ENCODE measurements at regions not wholly inside any gene's neighbourhood (a gene's known extent, or its start where the extent isn't known, plus 50 kb on each side); places are given as distances from the start of the nearest gene placed in this dataset.

- H3K4me1 ChIP-seq (ENCODE audit: insufficient read depth, insufficient read length) = no peaks in the 10 kb centered on the region
- TF ChIP-seq ZNF274 (IDR thresholded peaks at IDR 0.05; ENCODE audit: low read depth, low read length) (no peak), SUZ12 (IDR thresholded peaks at IDR 0.05; ENCODE audit: extremely low read depth, insufficient read depth, insufficient read length) (no peak), YY1 (IDR thresholded peaks at IDR 0.05; ENCODE audit: insufficient read depth, insufficient read length) (no peak)
- no peaks in the 10 kb centered on the region for H3K27me3 ChIP-seq (ENCODE audit: insufficient read depth, insufficient read length)
- H3K9me3 ChIP-seq (ENCODE audit: insufficient read depth, low read length) = no peaks in the 10 kb centered on the region; the same call in 1 of the 2 replicates
- no peaks in the 10 kb centered on the region for H3K36me3 ChIP-seq (ENCODE audit: insufficient read depth, insufficient read length, low read length)
- DNase-seq (ENCODE audit: low read depth, low spot score) = no peak
- no peak overlapping the region for H3K9ac ChIP-seq (ENCODE audit: insufficient read length, low read depth)
- H3K4me3 ChIP-seq (ENCODE audit: insufficient read length, low read depth) = no peak overlapping the region
Measured at GRCh38 chr16:49939495-49939894, 83.6 kb upstream of the ZNF423 start.

- DNase-seq (ENCODE audit: low read depth, low spot score) = no peak
- H3K36me3 ChIP-seq (ENCODE audit: insufficient read depth, insufficient read length, low read length) = no peaks in the 10 kb centered on the region
- no peak overlapping the region for H3K9ac ChIP-seq (ENCODE audit: insufficient read length, low read depth)
- H3K27me3 ChIP-seq (ENCODE audit: insufficient read depth, insufficient read length) = no peaks in the 10 kb centered on the region
- H3K4me1 ChIP-seq (ENCODE audit: insufficient read depth, insufficient read length) = no peaks in the 10 kb centered on the region
- H3K9me3 ChIP-seq (ENCODE audit: insufficient read depth, low read length) = no peaks in the 10 kb centered on the region; the same call in 1 of the 2 replicates
- TF ChIP-seq YY1 (IDR thresholded peaks at IDR 0.05; ENCODE audit: insufficient read depth, insufficient read length) (no peak), SUZ12 (IDR thresholded peaks at IDR 0.05; ENCODE audit: extremely low read depth, insufficient read depth, insufficient read length) (no peak), ZNF274 (IDR thresholded peaks at IDR 0.05; ENCODE audit: low read depth, low read length) (no peak)
- no peak overlapping the region for H3K4me3 ChIP-seq (ENCODE audit: insufficient read length, low read depth)
Measured at GRCh38 chr16:49940464-49941224, 84.4 kb upstream of the CNEP1R1 start.

- H3K4me3 ChIP-seq (ENCODE audit: insufficient read length, low read depth) = no peak overlapping the region
- no peak overlapping the region for H3K9ac ChIP-seq (ENCODE audit: insufficient read length, low read depth)
- no peaks in the 10 kb centered on the region for H3K4me1 ChIP-seq (ENCODE audit: insufficient read depth, insufficient read length)
- no peaks in the 10 kb centered on the region for H3K9me3 ChIP-seq (ENCODE audit: insufficient read depth, low read length)
- H3K36me3 ChIP-seq (ENCODE audit: insufficient read depth, insufficient read length, low read length) = no peaks in the 10 kb centered on the region
- no peaks in the 10 kb centered on the region for H3K27me3 ChIP-seq (ENCODE audit: insufficient read depth, insufficient read length)
- no peak for TF ChIP-seq YY1 (IDR thresholded peaks at IDR 0.05; ENCODE audit: insufficient read depth, insufficient read length)
- TF ChIP-seq SUZ12 (IDR thresholded peaks at IDR 0.05; ENCODE audit: extremely low read depth, insufficient read depth, insufficient read length) = no peak
- no peak for TF ChIP-seq ZNF274 (IDR thresholded peaks at IDR 0.05; ENCODE audit: low read depth, low read length)
- no peak for DNase-seq (ENCODE audit: low read depth, low spot score)
Measured at GRCh38 chr16:49944221-49944620, 80.8 kb upstream of the CNEP1R1 start.

GRCh38 chr16:49947907-49948678, 76.9 kb upstream of the CNEP1R1 start:
- no peak overlapping the region for H3K4me3 ChIP-seq (ENCODE audit: insufficient read length, low read depth)

GRCh38 chr16:49951574-49952195, 73.3 kb upstream of the CNEP1R1 start:
- H3K27me3 ChIP-seq (ENCODE audit: insufficient read depth, insufficient read length) = no peaks in the 10 kb centered on the region
- DNase-seq (ENCODE audit: low read depth, low spot score) = no peak
- H3K9me3 ChIP-seq (ENCODE audit: insufficient read depth, low read length) = no peaks in the 10 kb centered on the region

More at GRCh38 chr16:49947907-49948678, 76.9 kb upstream of the CNEP1R1 start:
- no peaks in the 10 kb centered on the region for H3K9me3 ChIP-seq (ENCODE audit: insufficient read depth, low read length)
- H3K36me3 ChIP-seq (ENCODE audit: insufficient read depth, insufficient read length, low read length) = no peaks in the 10 kb centered on the region
- H3K27me3 ChIP-seq (ENCODE audit: insufficient read depth, insufficient read length) = no peaks in the 10 kb centered on the region
- no peak for DNase-seq (ENCODE audit: low read depth, low spot score)
- TF ChIP-seq SUZ12 (IDR thresholded peaks at IDR 0.05; ENCODE audit: extremely low read depth, insufficient read depth, insufficient read length) (no peak), ZNF274 (IDR thresholded peaks at IDR 0.05; ENCODE audit: low read depth, low read length) (no peak)
- H3K4me1 ChIP-seq (ENCODE audit: insufficient read depth, insufficient read length) = peaks cover 3% of the 10 kb centered on the region
- H3K9ac ChIP-seq (ENCODE audit: insufficient read length, low read depth) = no peak overlapping the region

GRCh38 chr16:49952386-49952785, 72.6 kb upstream of the CNEP1R1 start:
- Histone ChIP-seq H3K4me3 (ENCODE audit: insufficient read length, low read depth) (no peak overlapping the region), H3K4me1 (ENCODE audit: insufficient read depth, insufficient read length) (peaks cover 11% of the 10 kb centered on the region), H3K27me3 (ENCODE audit: insufficient read depth, insufficient read length) (no peaks in the 10 kb centered on the region), H3K36me3 (ENCODE audit: insufficient read depth, insufficient read length, low read length) (no peaks in the 10 kb centered on the region), H3K9me3 (ENCODE audit: insufficient read depth, low read length) (no peaks in the 10 kb centered on the region), H3K9ac (ENCODE audit: insufficient read length, low read depth) (no peak overlapping the region)
- DNase-seq (ENCODE audit: low read depth, low spot score) = no peak
- TF ChIP-seq SUZ12 (IDR thresholded peaks at IDR 0.05; ENCODE audit: extremely low read depth, insufficient read depth, insufficient read length) (no peak), ZNF274 (IDR thresholded peaks at IDR 0.05; ENCODE audit: low read depth, low read length) (no peak), YY1 (IDR thresholded peaks at IDR 0.05; ENCODE audit: insufficient read depth, insufficient read length) (no peak)

More at GRCh38 chr16:49951574-49952195, 73.3 kb upstream of the CNEP1R1 start:
- Histone ChIP-seq H3K9ac (ENCODE audit: insufficient read length, low read depth) (no peak overlapping the region), H3K4me1 (ENCODE audit: insufficient read depth, insufficient read length) (peaks cover 7% of the 10 kb centered on the region), H3K36me3 (ENCODE audit: insufficient read depth, insufficient read length, low read length) (no peaks in the 10 kb centered on the region), H3K4me3 (ENCODE audit: insufficient read length, low read depth) (no peak overlapping the region)
- no peak for TF ChIP-seq YY1 (IDR thresholded peaks at IDR 0.05; ENCODE audit: insufficient read depth, insufficient read length)
- no peak for TF ChIP-seq SUZ12 (IDR thresholded peaks at IDR 0.05; ENCODE audit: extremely low read depth, insufficient read depth, insufficient read length)
- no peak for TF ChIP-seq ZNF274 (IDR thresholded peaks at IDR 0.05; ENCODE audit: low read depth, low read length)

GRCh38 chr16:49953090-49953489, 71.9 kb upstream of the CNEP1R1 start:
- TF ChIP-seq SUZ12 (IDR thresholded peaks at IDR 0.05; ENCODE audit: extremely low read depth, insufficient read depth, insufficient read length) (no peak), ZNF274 (IDR thresholded peaks at IDR 0.05; ENCODE audit: low read depth, low read length) (no peak), YY1 (IDR thresholded peaks at IDR 0.05; ENCODE audit: insufficient read depth, insufficient read length) (no peak)
- peaks cover 11% of the 10 kb centered on the region for H3K4me1 ChIP-seq (ENCODE audit: insufficient read depth, insufficient read length)
- no peak for DNase-seq (ENCODE audit: low read depth, low spot score)

More at GRCh38 chr16:49953090-49953489, 71.9 kb upstream of the CNEP1R1 start:
- Histone ChIP-seq H3K9me3 (ENCODE audit: insufficient read depth, low read length) (no peaks in the 10 kb centered on the region), H3K9ac (ENCODE audit: insufficient read length, low read depth) (no peak overlapping the region), H3K36me3 (ENCODE audit: insufficient read depth, insufficient read length, low read length) (no peaks in the 10 kb centered on the region), H3K27me3 (ENCODE audit: insufficient read depth, insufficient read length) (no peaks in the 10 kb centered on the region), H3K4me3 (ENCODE audit: insufficient read length, low read depth) (no peak overlapping the region)

Data from NT2/D1 (cell line).